AG09309 (cell line): ENCODE measurements at regions not wholly inside any gene's neighbourhood (a gene's known extent, or its start where the extent isn't known, plus 50 kb on each side); places are given as distances from the start of the nearest gene placed in this dataset.

ENCODE experiments used
- DNase-seq: peaks from one replicate; pipeline ENCODE4 v3.0.0-alpha.2; 2010; ENCODE audit warnings: low read depth
- H3K4me3 ChIP-seq: 2 replicates; pipeline ENCODE4 v1.5.1; 2011; ENCODE audit warnings: mild to moderate bottlenecking, low read depth, low read length, moderate library complexity; ENCODE audit not compliant: control insufficient read depth
- CTCF ChIP-seq: IDR thresholded peaks from 2 replicates; pipeline ENCODE4 v1.5.1; 2011; ENCODE audit warnings: mild to moderate bottlenecking, low read depth, low read length, inconsistent platforms; ENCODE audit not compliant: insufficient read depth, control insufficient read depth; ENCODE audit errors: missing control alignments

- no peak for TF ChIP-seq CTCF
- H3K4me3 ChIP-seq = no peak overlapping the region
- DNase-seq = no peak
These were observed 69.0 kb upstream of the AKAP12 start for GRCh38 chr6:151170622-151171246.

DNA sequence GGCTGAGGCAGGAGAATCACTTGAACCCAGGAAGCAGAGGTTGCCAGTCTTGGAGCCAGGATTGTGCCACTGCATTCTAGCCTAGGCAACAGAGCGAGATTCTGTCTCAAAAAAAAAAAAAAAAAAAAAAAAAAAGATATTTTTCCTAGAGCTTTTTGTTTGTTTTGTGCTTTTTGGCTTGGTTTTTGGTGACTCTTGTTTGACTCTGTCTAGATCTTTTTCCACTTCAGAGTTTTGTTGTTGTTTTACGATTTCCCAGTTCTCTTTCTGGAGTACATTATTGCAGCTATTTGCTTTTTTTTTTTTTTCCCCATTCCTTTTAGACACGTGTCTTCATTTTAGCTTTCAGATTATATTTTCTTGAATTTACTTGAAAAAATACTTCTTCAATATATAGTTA lies 67.0 kb upstream of the AKAP12 start:
- H3K4me3 ChIP-seq = no peak overlapping the region
- DNase-seq = no peak
- no peak for TF ChIP-seq CTCF

GRCh38 chr6:151175662-151176445 lies 63.9 kb upstream of the AKAP12 start:
- TF ChIP-seq CTCF = no peak

GRCh38 chr6:151176911-151177770 lies 62.6 kb upstream of the AKAP12 start:
- DNase-seq = no peak
- no peak overlapping the region for H3K4me3 ChIP-seq
- TF ChIP-seq CTCF = no peak

More at GRCh38 chr6:151175662-151176445, 63.9 kb upstream of the AKAP12 start:
- no peak overlapping the region for H3K4me3 ChIP-seq
- DNase-seq = no peak

DNA sequence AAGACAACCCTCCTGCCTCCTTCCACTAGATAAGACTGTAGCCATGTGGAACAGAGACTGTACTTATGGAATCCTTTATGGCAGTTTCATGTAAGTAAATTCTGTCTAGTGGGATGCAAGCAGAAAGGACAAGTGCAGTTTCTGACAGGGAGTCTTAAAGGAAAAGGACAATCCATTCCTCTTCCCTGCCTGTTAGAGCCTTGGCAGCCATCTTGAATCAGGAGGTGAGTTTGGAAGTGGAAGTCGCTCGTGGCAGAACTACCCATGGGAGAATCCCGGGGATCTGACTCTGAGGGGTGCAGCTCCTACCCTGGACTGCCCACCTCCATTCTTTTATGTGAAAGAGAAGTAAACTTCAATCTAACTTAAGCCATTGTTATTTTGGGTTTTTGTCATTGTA lies 61.4 kb upstream of the AKAP12 start:
- DNase-seq = no peak
- no peak overlapping the region for H3K4me3 ChIP-seq
- TF ChIP-seq CTCF = no peak

DNA sequence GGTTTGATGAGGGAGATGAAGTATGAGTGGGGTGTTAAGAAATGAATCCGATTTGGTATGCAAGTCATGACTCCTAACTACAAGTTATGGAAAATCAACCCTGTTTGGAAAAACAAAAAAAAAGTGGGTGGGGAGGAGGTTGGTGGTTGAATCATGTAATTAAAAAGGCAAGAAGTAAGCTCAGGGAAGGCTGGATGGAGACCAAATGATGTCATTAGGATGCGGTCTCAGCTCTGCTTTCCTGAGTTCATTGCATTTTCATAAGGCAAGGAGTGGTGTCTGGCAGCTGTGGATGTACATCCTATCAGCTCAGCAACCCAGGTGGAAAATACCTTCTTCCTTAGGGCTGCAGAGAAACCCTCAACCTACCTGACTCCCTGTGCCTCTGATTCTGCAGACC lies 60.4 kb upstream of the AKAP12 start:
- TF ChIP-seq CTCF = no peak
- peak; percentile 68 for DNase-seq

More for the DNA sequence above, 60.4 kb upstream of the AKAP12 start:
- no peak overlapping the region for H3K4me3 ChIP-seq
